ENCODE measurements at regions not wholly inside any gene's neighbourhood (a gene's known extent, or its start where the extent isn't known, plus 50 kb on each side); places are given as distances from the start of the nearest gene placed in this dataset.

DNA sequence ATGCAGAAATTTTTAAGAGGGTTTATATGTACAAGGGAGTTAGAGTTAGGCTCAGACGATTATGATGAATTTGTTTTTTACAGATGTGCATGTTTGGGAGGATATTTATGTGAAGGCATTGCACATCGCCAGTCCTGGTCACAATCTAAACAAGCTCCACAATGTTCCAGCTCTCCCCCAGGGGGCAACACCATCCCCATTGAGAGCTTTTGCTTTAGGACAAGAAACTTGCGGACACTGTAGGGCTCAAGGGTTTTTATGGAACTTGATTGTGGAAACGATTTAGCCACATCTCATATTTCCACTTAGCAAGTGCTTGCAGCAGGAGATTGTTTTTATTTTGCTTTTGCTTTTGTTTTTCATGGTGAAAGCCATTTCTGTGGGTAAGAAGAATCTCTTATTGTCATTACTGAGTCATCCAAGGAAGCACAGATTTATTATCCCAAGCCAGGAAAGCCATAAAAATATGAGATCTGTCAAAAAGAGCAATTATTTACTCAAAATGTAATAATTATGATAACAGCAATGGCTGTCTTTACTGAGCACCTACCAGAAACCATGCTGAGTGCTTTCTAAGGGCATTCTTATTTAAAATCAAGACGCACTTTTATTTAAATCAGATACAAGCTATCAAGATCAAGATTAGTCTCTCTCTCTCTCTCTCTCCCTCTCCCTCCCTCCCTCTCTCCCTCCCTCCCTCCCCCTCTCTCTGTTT is 276.7 kb upstream of the SRRM4 start:
- TF ChIP-seq CTCF (IDR thresholded peaks at IDR 0.05) (no peak), POLR2AphosphoS5 (IDR thresholded peaks at IDR 0.05) (no peak), EP300 (IDR thresholded peaks at IDR 0.05) (no peak), POLR2A (IDR thresholded peaks at IDR 0.05) (no peak)
